AG08396 (cell line): ENCODE measurements at regions not wholly inside any gene's neighbourhood (a gene's known extent, or its start where the extent isn't known, plus 50 kb on each side); places are given as distances from the start of the nearest gene placed in this dataset.
A peak's percentile ranks its signal among the peaks of the same experiment; 100 is the strongest.

ENCODE experiments used
- DNase-seq: peaks from one replicate; pipeline ENCODE4 v3.0.0; 2012; ENCODE audit warnings: low spot score, mixed read lengths

DNA sequence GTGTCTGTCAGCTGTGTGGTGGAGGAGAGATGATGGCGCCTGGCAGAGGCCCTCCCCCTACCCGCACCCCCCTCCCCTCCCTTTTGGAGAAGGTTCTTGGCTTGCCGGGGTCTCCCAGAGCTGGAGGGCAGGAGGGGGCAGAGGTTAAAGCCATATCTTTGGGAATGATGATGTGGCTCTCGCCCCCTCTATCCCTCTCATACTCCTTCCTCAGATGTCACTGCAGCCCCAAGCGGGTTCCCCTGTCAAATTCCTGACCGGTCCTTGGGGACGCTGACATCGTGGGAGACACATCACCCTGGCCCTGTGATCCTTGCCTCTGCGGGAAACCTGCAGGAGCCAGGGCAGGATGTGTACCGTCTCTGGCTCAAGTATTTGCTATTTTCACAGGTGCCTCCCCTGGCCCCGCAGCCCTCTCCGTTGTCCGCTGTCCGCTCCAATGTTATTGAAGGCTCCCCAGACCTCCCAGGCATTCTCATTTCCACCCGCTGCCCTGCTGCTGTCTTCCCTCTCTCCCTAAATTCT is 109.5 kb downstream of the FOXD1 start:
- DNase-seq: no peak

DNA sequence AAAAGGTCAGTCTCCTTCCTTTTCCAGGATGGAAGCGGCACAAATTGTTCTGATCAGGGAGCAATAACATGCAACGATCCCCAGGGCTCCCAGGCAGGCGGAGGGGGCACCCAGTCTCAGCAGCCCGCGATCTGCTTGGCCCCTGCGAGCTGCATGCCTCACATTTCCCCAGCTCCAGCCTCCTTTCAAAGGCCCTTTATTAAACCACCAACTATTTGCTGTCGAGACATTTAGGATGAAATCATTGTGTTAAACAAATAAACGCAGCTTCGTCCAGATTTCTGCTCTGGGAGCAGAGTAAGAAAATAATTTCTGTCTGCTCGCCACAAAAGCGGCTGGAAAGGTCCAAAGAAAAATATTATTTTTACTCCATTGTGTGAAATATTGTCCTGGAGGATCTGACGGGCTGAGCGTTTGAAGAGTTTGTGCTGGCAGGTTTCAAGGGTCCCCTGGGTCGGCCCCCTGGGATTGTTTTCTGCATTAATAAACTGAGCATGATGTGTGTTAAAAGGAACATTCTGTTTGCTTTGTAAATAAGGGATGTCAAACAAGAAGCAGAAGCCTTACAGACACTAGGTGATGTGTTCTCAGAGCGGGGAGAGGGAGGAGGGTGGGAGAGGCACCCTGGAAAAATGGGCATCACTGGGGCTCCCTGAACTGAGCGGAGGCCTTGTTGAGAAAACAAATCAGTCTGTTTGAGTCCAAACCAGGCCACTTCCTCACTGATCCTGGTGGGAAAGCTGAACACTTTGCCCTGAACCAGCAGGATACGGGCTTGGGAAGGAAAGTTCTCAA is 110.1 kb downstream of the FOXD1 start:
- peak; percentile 59 for DNase-seq

DNA sequence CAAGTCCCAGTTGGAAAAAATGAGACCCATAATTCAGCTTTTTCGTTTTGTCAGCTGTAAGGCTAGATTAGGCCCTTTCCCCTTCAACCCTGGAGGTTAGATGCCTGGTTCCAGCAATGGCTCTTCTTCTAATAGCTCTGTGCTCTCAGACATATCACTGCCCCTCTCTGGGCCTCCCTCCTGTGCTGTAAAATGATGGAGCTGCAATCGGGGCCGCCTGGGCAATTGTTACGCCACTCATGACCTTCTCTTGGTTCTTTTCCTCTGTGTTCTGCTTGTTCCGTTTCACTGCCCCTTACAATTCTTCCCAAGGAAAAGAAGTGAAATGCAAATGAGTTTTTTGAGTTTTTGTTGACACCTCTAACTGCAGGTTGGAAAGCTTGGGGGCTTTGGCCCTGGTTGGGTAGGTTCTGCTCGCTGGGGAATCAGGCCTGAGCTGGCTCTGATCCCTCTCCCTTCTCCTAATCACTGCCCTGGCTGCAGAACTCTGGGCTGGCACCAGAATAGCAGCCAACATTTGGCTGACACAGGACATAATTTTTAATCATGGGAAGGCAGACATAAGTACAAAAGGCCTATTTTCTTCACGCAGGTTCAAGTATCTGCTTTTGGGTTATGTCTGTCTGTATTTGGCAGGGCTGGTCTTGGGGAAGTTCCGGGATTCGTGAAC is 110.9 kb downstream of the FOXD1 start:
- no peak for DNase-seq

DNA sequence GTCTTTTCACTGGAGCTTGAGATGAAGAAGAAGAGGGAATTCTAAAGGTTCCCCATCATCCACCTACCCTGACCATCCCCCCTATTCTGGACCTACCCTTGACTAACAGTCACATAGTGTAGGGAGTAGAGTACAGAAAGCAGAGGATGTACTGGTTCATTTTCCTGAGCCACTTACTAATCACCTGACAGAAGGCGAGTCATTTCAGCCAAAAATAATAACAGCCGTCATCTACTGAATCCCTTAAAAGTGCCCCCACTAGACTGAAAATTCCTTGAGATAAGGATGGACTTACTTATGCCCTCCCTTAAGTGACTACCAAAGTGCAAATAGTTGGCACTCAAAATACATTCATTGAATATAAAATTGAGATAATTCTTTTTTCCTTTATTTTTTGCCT is 112.2 kb downstream of the FOXD1 start:
- no peak for DNase-seq

DNA sequence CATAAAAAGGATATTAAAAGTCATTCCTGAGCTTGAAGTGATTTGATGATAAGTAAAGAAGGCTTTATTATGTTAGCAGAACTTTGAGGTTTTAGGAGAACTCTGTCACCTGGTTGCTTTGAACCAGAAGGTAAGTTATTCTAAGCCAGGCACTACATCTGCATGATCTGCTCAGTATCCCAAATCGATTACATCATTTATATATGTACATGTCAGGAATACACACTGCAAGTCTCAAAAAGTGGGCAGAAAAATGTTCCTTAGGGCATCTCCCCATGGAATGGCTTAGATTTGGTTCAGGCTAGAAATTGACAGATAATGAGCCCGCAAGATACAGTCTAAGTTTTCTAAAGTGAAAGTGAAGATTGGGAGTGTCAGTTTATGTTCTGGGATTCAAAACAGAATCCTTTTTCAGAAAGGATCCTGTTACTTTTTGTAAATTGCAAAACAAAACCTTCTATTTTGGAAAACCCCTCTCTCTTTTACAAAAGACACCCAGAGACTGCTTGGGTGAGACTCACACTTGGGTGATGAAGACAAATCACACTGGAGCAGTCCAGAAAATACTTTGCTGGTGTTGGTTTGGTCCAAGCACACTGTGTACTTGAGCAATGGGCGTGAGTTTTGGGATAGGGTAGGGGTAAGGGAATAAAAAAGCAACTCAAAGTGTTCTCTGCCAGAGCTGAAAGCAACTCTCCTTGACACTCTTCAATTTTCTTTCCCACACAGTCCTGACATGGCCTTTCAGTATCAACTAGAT is 114.5 kb downstream of the FOXD1 start:
- DNase-seq: no peak

DNA sequence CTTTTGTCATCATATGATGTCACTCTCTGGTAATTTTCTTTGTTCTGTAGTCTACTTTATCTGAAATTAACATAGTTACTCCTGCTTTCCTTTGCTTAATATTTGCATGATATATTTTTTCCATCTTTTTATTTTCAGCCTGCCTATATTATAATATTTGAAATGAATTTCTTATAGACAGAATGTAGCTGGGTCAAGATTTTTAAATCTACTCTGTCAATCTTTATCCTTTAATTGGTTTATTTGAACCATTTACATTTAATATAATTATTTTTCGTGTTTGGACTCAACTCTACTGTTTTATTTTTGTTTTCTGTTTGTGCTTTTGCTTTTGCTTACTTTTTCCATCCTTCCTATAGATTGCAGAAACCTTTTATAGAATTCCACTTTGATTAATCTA is 118.0 kb downstream of the FOXD1 start:
- no peak for DNase-seq

DNA sequence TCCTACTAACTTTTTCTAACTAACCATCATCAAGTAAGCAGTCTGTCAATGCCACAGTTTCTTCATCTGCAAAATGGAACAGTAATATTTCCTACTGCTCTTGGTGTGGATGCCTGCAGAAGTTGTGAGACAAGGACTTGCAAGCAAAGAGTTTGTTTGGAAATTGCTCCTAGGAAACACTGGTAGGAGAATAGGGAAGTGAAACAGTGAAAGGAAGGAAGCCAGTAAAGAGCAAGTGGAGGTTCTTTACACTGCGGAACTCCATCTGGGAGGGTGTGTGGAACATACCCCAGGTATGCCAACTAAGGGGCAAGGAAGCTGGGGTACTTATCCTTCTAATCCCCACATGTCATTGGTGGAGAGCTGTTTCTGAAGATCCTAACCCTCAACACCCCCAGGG is 119.9 kb downstream of the FOXD1 start:
- DNase-seq: no peak

DNA sequence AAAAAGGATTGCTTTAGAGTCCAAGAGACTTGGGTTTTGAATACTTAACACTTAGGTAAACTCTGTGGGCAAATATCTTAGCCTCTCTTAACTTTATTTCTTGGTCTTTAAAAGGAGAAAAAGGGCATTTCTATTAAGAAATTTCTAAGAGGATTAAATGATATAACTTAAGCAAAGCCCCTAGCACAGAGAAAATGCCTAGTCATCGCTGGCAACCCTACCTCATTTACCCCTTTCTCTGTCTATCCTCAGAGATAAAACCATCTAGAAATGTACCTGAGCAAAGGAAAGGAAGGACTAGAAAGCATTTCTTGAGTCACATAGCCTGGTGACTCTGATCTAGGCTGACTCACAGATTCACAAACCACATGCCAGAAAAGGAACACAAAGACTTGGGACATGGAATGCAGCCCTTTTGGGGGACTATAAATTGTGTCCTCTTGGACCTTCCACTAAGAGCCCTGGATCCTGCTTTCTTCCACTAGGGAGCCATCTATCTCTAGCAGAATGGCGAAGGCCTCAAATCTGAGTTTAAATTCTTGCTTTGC is 120.6 kb downstream of the FOXD1 start:
- no peak for DNase-seq

DNA sequence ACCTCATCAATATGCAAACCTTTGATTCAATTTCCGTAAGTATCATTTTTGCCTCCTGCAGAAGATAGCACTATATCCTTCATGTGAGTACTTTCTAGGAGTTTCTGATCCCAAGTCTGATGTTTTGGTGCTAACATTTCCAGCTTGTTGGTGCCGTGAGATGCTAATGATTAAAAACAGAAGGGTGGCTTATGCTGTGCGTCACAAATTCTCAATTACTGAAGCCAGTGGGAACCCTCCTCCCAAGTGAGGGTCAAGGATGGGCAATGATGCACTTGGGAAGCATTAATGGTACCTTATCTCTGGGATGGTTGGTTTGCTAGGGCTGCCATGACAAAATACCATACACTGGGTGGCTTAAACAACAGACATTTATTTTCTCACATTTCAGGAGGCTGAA is 123.0 kb downstream of the FOXD1 start:
- DNase-seq: no peak

DNA sequence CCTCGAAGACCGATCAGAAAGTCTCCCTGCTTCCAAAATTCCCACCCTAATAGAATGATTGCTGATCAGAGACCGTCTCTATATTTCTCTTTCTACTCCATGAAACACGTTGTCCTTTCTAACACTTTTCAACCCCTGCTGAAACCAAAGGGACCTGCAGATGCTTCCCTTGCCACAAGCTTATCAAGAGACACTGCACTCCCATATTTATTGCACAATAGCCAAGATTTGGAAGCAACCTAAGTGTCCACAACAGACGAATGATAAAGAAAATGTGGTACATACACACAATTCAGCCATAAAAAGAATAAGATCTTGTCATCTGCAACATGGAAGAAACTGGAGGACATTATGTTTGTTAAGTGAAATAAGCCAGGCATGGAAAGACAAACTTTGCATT is 125.1 kb downstream of the FOXD1 start:
- no peak for DNase-seq

DNA sequence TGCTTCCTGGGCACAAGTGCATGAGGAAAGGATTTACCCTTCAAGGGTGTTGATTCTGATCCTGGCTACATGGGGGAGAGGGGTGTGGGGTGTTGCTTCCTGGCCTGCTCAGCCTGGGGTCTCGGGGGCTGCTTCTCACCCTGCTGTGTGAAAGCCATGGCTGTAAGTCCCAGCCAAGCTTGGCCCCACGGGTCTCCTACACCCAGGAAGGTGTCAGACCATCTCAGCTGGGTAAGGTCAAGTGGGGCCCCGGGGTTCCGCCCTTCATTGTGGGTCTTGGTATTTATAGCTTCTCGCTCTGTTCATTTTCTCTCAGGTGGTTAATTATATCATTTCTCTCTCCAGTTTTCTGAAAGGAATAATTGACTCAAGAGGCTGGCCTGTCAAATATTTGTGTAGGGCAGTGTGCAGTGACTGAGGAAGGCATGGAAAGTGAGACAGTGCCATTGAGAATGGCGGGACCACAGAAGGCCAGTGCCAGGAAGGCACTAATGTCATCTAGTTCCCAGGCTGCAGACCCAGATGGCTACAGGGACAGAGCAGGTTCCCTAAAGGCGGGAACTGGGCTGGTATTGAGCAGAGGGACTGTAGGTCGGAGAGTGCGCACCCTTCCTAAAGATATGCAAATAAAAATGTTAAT is 126.0 kb downstream of the FOXD1 start:
- DNase-seq: no peak

DNA sequence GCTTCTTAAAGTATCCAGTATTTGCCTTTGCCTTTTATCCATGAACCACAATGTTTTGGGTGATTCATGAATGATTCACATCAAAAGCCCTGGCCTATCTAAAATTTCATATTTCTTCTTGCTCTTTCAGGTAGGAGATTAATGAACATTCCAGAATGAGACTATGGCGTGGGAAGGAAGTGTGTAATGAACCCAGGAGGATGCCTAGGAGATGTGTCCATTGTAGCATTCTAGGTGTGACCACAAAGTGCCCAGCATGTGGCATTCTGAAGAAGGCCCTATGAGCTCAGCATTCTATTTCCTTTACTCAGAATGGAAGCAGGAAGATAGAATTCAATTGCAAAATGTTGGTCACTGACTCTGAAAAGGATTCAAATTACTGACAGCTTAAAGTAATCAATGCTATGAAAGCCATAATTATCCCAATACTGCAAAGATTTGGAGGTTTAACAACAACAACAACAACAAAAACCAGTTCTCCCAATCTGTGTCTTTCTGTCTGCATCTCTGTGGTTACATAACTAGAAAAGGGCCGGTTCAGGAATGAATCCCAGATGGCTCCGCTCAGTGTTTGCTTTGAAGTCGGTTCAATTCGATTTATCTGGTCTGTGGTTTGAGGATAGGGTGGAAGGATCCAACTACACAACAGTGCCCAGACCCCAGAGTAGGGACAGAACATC is 126.7 kb downstream of the FOXD1 start:
- peak; percentile 76 for DNase-seq

DNA sequence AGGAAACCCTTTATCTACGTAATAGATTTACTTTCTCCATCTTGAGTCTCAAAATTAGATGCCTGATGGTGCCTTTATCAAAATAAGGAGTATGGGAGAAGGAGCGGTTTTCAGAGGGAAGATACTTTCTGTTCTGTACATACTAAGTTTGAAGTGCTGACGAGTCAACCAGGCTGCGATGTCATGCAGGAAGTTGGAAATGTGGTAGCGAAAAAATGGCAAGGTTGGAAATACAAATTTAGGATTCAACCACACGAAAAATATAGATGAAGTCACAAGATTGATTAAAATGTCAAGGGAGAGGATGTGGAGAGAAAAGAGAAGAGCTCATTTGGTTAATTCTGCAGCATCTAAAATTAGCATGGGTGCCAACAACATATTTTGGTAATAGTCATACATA is 129.5 kb downstream of the FOXD1 start:
- no peak for DNase-seq

DNA sequence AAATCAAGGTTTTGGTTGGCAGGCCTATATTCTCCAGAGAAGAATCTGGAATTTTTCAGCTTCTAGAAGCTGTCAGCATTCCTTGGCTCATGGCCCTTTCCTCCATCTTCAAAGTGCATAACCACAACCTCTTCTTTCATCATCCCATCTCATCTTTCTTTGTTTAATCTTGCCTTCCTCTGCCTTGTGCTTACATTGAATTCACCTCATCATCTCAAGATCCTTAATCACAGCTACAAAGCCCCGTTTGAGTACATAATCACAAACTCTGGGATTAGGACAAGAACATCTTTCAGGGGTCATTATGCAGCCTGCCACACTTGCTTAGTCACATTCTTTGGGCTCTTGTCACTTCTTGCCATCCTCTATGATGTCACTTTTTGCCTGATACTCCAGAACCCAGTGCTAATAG is 130.3 kb downstream of the FOXD1 start:
- DNase-seq: no peak

DNA sequence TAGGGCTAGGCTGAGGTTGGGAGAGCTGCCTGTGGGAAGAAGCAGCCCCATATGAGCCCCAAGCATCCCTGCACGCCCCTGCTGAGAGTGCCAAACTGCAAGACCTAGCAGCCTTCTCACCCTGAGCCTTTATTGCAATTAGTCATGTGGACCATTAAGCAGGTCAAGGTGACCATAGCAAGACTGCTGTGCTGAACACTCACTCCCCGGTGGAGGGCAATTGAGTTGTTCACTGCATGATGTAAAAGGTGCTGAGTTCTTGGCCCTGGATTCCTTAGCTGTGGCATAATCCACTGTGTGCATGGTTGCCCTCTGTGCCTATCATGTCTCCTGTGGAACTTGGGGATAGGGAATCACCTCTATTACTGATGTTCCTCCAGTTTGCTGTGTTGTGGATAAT is 131.1 kb downstream of the FOXD1 start:
- DNase-seq: no peak

DNA sequence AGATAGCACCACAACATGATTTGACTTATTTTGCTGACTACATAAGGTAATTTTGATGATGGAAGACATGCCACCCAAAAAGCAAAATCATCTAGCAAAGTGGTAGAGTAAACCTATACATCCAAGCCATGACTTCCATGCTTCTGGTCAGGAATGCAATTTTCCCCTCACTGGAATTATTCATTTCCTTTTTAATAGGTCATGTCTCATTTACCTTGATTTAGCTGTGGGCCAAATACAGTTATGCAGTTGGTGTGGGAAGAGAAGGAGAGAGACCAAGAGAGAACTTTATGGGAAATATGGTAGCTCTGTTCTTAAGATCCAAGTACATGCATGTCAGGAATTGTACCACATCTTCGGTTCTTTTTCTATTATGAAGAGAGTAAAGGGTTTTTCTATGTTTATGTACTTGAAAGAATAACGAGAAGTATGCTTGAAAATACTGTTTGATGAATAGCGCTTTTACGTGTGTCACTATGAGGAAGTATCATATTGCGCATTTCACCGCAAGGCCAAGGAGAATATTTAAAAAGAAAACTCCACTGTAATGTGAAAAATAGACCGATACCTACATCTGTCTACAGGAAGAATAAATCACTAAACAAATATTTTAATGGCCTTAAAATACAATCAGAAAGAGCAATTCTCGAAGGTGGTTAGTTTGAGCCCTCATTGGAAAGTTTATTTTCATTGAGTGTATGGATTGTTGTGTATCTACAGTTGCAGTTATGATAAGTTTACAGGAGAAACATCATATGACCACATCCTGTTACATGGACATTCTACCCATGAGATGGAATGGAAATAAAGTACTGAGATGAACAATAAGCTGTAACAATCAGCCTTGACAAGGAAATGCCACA is 134.0 kb downstream of the FOXD1 start:
- DNase-seq: no peak

DNA sequence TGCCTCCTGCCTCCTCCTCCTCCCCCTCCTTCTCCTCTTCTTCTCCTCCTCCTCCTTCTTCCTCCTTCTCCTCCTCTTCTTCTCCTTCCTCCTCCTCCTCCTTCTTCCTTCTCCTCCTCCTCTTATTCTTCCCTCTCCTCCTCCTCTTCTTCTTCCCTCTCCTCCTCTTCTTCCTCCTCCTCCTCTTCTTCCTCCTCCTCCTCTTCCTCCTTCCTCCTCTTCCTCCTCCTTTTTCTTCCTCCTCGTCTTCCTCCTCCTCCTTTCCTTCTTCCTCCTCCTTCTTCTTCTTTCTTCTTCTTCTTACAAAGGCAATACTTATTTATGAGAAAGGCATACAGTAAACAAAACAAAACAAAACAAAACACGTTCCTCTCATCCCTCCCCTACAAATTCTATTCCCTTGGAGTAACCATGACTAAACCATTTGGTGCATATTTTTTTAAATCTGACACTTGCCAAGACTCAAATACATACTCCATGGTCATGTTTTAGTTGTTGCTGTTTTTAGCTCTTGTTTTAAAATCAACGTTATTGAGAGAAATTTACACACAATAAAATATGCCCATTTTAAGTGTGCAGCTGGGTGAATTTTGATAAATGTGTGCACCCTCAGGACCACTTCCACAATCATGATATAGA is 135.6 kb downstream of the FOXD1 start:
- no peak for DNase-seq

DNA sequence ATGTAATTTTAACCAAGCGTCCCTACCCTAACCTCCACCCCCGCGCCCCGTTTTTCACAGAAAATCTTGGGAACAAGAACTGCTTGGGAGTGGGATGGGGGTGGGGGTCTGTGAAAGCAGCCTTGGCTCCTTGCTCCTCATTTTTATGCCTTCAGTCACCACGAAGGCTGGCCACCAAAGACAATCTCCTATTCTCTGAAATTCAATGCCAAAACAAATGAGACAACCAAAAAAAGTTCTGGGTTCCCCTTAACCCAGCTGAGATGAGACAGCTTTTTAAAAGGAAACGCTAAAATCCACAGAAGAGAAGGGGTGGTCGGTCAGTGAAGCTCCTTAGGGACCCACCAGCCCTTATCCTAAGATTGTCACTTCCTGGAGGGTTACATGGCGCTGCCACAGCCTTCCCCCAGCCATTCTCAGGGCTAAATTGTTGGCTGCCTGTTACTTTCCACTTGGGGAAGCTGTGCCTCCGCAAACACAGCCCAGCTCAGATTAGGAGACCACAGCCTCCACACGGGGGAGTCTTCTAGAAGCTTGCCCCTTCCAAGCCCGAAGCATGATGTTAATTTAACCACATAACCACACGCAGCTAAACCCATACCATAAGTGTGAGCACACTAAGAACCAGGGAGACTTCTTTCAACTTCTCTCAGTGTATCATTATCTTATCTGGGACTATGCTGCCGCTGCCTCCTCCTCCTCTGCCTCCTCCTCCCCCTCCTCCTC is 136.3 kb downstream of the FOXD1 start:
- DNase-seq: peak; percentile 53
